ENCODE measurements at regions not wholly inside any gene's neighbourhood (a gene's known extent, or its start where the extent isn't known, plus 50 kb on each side); places are given as distances from the start of the nearest gene placed in this dataset.

GRCh38 chr6:165729307-165729936, 66.4 kb upstream of the PDE10A start:
- TF ChIP-seq EZH2 (IDR thresholded peaks at IDR 0.05): no peak
- no peak for TF ChIP-seq POLR2AphosphoS5 (IDR thresholded peaks at IDR 0.05; ENCODE audit: borderline replicate concordance, low read depth, low read length)
- TF ChIP-seq FOXP2 (optimal IDR thresholded peaks at IDR 0.05; ENCODE audit: control extremely low read depth, extremely low read length, insufficient read depth): no peak

Data from SK-N-MC (cell line).